Caco-2 (cell line): ENCODE measurements at regions not wholly inside any gene's neighbourhood (a gene's known extent, or its start where the extent isn't known, plus 50 kb on each side); places are given as distances from the start of the nearest gene placed in this dataset.

Experiments used
- BruUV-seq: library from RNA; stranded (reverse); fragments of 400-500 nt; replicated peaks from 2 replicates; lab custom pipeline; 2021; lab: Mats Ljungman, UMichigan
- CTCF ChIA-PET: fragments of 300-600 bp; sonication (Branson Sonifier 250); formaldehyde crosslinking; loops from one replicate; lab custom pipeline; 2022; ENCODE audit warnings: antibody characterized with exemption; lab: Charles Lee
- POLR2A ChIA-PET: fragments of 300-600 bp; sonication (Branson Sonifier 250); formaldehyde crosslinking; loops from one replicate; lab custom pipeline; 2022; ENCODE audit warnings: antibody characterized with exemption; lab: Charles Lee
- DNase-seq, 2 experiments: peaks; one replicate each; pipeline versions ENCODE4 v3.0.0 to v3.0.0-alpha.2; 2020 to 2022
- H3K27me3 ChIP-seq: replicated peaks from 2 replicates; pipeline ENCODE4 v1.6.0; 2011; ENCODE audit warnings: low read length; ENCODE audit not compliant: control insufficient read depth, insufficient read depth
- H3K36me3 ChIP-seq: 2 replicates; pipeline ENCODE4 v1.5.1; 2011; ENCODE audit warnings: low read length; ENCODE audit not compliant: control insufficient read depth, insufficient read depth
- H3K4me1 ChIP-seq: fragments of 250-450 bp; sonication (Bioruptor Pico); 2 replicates; pipeline ENCODE4 v1.5.1; 2020; ENCODE audit warnings: mild to moderate bottlenecking
- H3K4me3 ChIP-seq: 2 replicates; pipeline ENCODE4 v1.5.1; 2011; ENCODE audit warnings: low read depth, mild to moderate bottlenecking, control low read depth, low read length
- H3K9me3 ChIP-seq: fragments of 250-450 bp; sonication (Bioruptor Pico); 2 replicates; pipeline ENCODE4 v1.5.1; 2020; ENCODE audit warnings: mild to moderate bottlenecking, moderate library complexity
- H3K27ac Mint-ChIP-seq: one replicate; pipeline ENCODE4 v1.8.0; 2022; ENCODE audit warnings: mixed read lengths; ENCODE audit not compliant: unreplicated experiment
- H3K27me3 Mint-ChIP-seq: one replicate; pipeline ENCODE4 v1.8.0; 2022; ENCODE audit warnings: mixed read lengths; ENCODE audit not compliant: insufficient read depth, unreplicated experiment
- H3K36me3 Mint-ChIP-seq: one replicate; pipeline ENCODE4 v1.8.0; 2022; ENCODE audit warnings: mild to moderate bottlenecking, mixed read lengths; ENCODE audit not compliant: insufficient read depth, unreplicated experiment
- H3K4me1 Mint-ChIP-seq: one replicate; pipeline ENCODE4 v1.8.0; 2022; ENCODE audit warnings: low read depth, mixed read lengths; ENCODE audit not compliant: unreplicated experiment
- H3K4me3 Mint-ChIP-seq: one replicate; pipeline ENCODE4 v1.8.0; 2022; ENCODE audit warnings: mild to moderate bottlenecking, moderate library complexity, mixed read lengths; ENCODE audit not compliant: unreplicated experiment
- H3K9me3 Mint-ChIP-seq: one replicate; pipeline ENCODE4 v1.8.0; 2022; ENCODE audit warnings: mixed read lengths; ENCODE audit not compliant: unreplicated experiment
- CTCF ChIP-seq, 2 experiments: fragments of 200-600 bp in 1 of 2; IDR thresholded peaks; 1 replicate in 1 of 2; 2 replicates in 1 of 2; pipeline versions ENCODE4 v1.5.1 to v1.8.0; 2011 to 2022; ENCODE audit warnings: antibody characterized with exemption in 1 of 2, control low read depth in 1 of 2, inconsistent platforms in 1 of 2, low read depth in 1 of 2, low read length in 1 of 2, mild to moderate bottlenecking in 1 of 2, moderate library complexity in 1 of 2; ENCODE audit not compliant: insufficient read depth in 1 of 2, severe bottlenecking in 1 of 2, unreplicated experiment in 1 of 2
- intact Hi-C: fragments of 100-400 bp; cut with micrococcal nuclease; formaldehyde crosslinking; loops from one replicate; pipeline ENCODE4 v1.10.0; 2022; ENCODE audit not compliant: unreplicated experiment

- Histone ChIP-seq H3K36me3 (no peaks in the 10 kb centered on the region), H3K4me1 (no peaks in the 10 kb centered on the region), H3K27me3 (no peaks in the 10 kb centered on the region), H3K4me3 (no peak overlapping the region), H3K9me3 (no peaks in the 10 kb centered on the region)
- no TSS peak for BruUV-seq
- Mint-ChIP-seq H3K36me3 (no peaks in the 10 kb centered on the region), H3K27me3 (peaks cover 2% of the 10 kb centered on the region), H3K27ac (no peak overlapping the region), H3K4me3 (no peak overlapping the region), H3K9me3 (no peaks in the 10 kb centered on the region), H3K4me1 (no peaks in the 10 kb centered on the region)
- DNase-seq = no peak
- POLR2A ChIA-PET = no interaction called here
- CTCF ChIA-PET = no interaction called here
- intact Hi-C loops = no loop called here
- no peak for TF ChIP-seq CTCF (IDR thresholded peaks at IDR 0.05; ENCODE audit: insufficient read depth in 1 of 2, low read depth in 1 of 2, low read length in 1 of 2, severe bottlenecking in 1 of 2, unreplicated experiment in 1 of 2)
These were observed 67.5 kb downstream of the RTL9 start for GRCh38 chrX:110426155-110426504.

GRCh38 chrX:110427076-110427475, 68.4 kb downstream of the RTL9 start:
- Mint-ChIP-seq H3K4me3 (no peak overlapping the region), H3K27me3 (peaks cover 7% of the 10 kb centered on the region), H3K27ac (no peak overlapping the region), H3K4me1 (no peaks in the 10 kb centered on the region), H3K36me3 (no peaks in the 10 kb centered on the region), H3K9me3 (no peaks in the 10 kb centered on the region)
- BruUV-seq = no TSS peak
- Histone ChIP-seq H3K4me3 (no peak overlapping the region), H3K9me3 (no peaks in the 10 kb centered on the region), H3K4me1 (no peaks in the 10 kb centered on the region), H3K27me3 (no peaks in the 10 kb centered on the region), H3K36me3 (no peaks in the 10 kb centered on the region)
- POLR2A ChIA-PET = no interaction called here
- no peak for DNase-seq
- CTCF ChIA-PET = no interaction called here
- no peak for TF ChIP-seq CTCF (IDR thresholded peaks at IDR 0.05; ENCODE audit: insufficient read depth in 1 of 2, low read depth in 1 of 2, low read length in 1 of 2, severe bottlenecking in 1 of 2, unreplicated experiment in 1 of 2)
- intact Hi-C loops = no loop called here

- Histone ChIP-seq H3K36me3 (no peaks in the 10 kb centered on the region), H3K4me3 (no peak overlapping the region), H3K27me3 (no peaks in the 10 kb centered on the region), H3K9me3 (no peaks in the 10 kb centered on the region), H3K4me1 (no peaks in the 10 kb centered on the region)
- no peak overlapping the region for H3K27ac Mint-ChIP-seq
- H3K9me3 Mint-ChIP-seq = no peaks in the 10 kb centered on the region
- no peak overlapping the region for H3K4me3 Mint-ChIP-seq
- no peak for TF ChIP-seq CTCF (IDR thresholded peaks at IDR 0.05; ENCODE audit: insufficient read depth in 1 of 2, low read depth in 1 of 2, low read length in 1 of 2, severe bottlenecking in 1 of 2, unreplicated experiment in 1 of 2)
- ChIA-PET POLR2A (no interaction called here), CTCF (interaction anchor here (0.5 kb wide), 1 partner anchor 189 kb away, joined by 3 read pairs; no protein-coding TSS in a partner anchor)
- DNase-seq = no peak
- no peaks in the 10 kb centered on the region for H3K4me1 Mint-ChIP-seq
- no peaks in the 10 kb centered on the region for H3K36me3 Mint-ChIP-seq
- intact Hi-C loops = no loop called here
- H3K27me3 Mint-ChIP-seq = peaks cover 7% of the 10 kb centered on the region
- BruUV-seq = no TSS peak
These were observed 69.5 kb downstream of the RTL9 start for GRCh38 chrX:110428144-110428543.
